PC-3 (cell line): ENCODE measurements at regions not wholly inside any gene's neighbourhood (a gene's known extent, or its start where the extent isn't known, plus 50 kb on each side); places are given as distances from the start of the nearest gene placed in this dataset.
A peak's percentile ranks its signal among the peaks of the same experiment; 100 is the strongest.

Experiments
- ATAC-seq: fragments of 200-7000 bp; cut with Tn5 transposase; 2 replicates; pipeline ENCODE4 v1.9.1; 2020; ENCODE audit warnings: mild to moderate bottlenecking, moderate library complexity
- BruUV-seq: library from RNA; stranded (reverse); fragments of 400-500 nt; replicated peaks from 2 replicates; lab custom pipeline; 2021; lab: Mats Ljungman, UMichigan
- CTCF ChIA-PET: fragments of 300-600 bp; sonication (Branson Sonifier 250); formaldehyde crosslinking; loops from one replicate; lab custom pipeline; 2022; ENCODE audit warnings: antibody characterized with exemption; lab: Charles Lee
- POLR2A ChIA-PET: fragments of 300-600 bp; sonication (Branson Sonifier 250); formaldehyde crosslinking; loops from one replicate; lab custom pipeline; 2022; ENCODE audit warnings: antibody characterized with exemption; ENCODE audit not compliant: unreplicated experiment; lab: Charles Lee
- DNase-seq: peaks from one replicate; pipeline ENCODE4 v3.0.0-alpha.2; 2015
- H2AFZ ChIP-seq: fragments of 300-600 bp; sonication (generic); 2 replicates; pipeline ENCODE4 v1.6.0; 2016; ENCODE audit warnings: antibody characterized with exemption, low read length
- H3F3A ChIP-seq: fragments of 300-600 bp; sonication (generic); one replicate; pipeline ENCODE4 v1.6.0; 2017; ENCODE audit warnings: antibody characterized with exemption, low read length, control low read depth, mild to moderate bottlenecking; ENCODE audit not compliant: unreplicated experiment
- H3K27ac ChIP-seq: fragments of 300-600 bp; sonication (generic); 2 replicates; pipeline ENCODE4 v1.5.1; 2016; ENCODE audit warnings: mild to moderate bottlenecking, low read length
- H3K27me3 ChIP-seq: fragments of 300-600 bp; sonication (generic); 2 replicates; pipeline ENCODE4 v1.6.1; 2016; ENCODE audit warnings: low read length, mixed read lengths
- H3K36me3 ChIP-seq: fragments of 300-600 bp; sonication (generic); 2 replicates; pipeline ENCODE4 v1.6.1; 2016; ENCODE audit warnings: low read depth, mixed run types, low read length, mixed read lengths
- H3K4me1 ChIP-seq: fragments of 300-600 bp; sonication (generic); 2 replicates; pipeline ENCODE4 v1.5.1; 2016; ENCODE audit warnings: low read length; ENCODE audit not compliant: insufficient read depth
- H3K4me2 ChIP-seq: fragments of 300-600 bp; sonication (generic); 2 replicates; pipeline ENCODE4 v1.6.0; 2016; ENCODE audit warnings: low read length
- H3K4me3 ChIP-seq: fragments of 300-600 bp; sonication (generic); 2 replicates; pipeline ENCODE4 v1.5.1; 2016; ENCODE audit warnings: mild to moderate bottlenecking, low read length, mixed read lengths
- H3K79me2 ChIP-seq: fragments of 300-600 bp; sonication (generic); 2 replicates; pipeline ENCODE4 v1.6.1; 2017; ENCODE audit warnings: low read length, mixed read lengths
- H3K9ac ChIP-seq: fragments of 300-600 bp; sonication (generic); 2 replicates; pipeline ENCODE4 v1.6.0; 2016; ENCODE audit warnings: mild to moderate bottlenecking, low read length
- H3K9me2 ChIP-seq: fragments of 300-600 bp; sonication (generic); replicated peaks from 2 replicates; pipeline ENCODE4 v1.6.1; 2016; ENCODE audit warnings: mixed run types, low read length, mixed read lengths
- H3K9me3 ChIP-seq: fragments of 300-600 bp; sonication (generic); 2 replicates; pipeline ENCODE4 v1.6.1; 2016; ENCODE audit warnings: low read length, mixed read lengths
- H4K20me1 ChIP-seq: fragments of 300-600 bp; sonication (generic); 2 replicates; pipeline ENCODE4 v1.6.1; 2016; ENCODE audit warnings: low read length, mixed read lengths
- CTCF ChIP-seq: fragments of 300-600 bp; sonication (generic); conservative IDR thresholded peaks from 2 replicates; pipeline ENCODE4 v1.5.1; 2017; ENCODE audit warnings: antibody characterized with exemption, low read depth, mild to moderate bottlenecking, low read length
- EZH2 ChIP-seq: fragments of 300-600 bp; sonication (generic); IDR thresholded peaks from one replicate; pipeline ENCODE4 v1.6.1; 2017; ENCODE audit warnings: antibody characterized with exemption, mild to moderate bottlenecking, low read length; ENCODE audit not compliant: unreplicated experiment
- EZH2phosphoT487 ChIP-seq: fragments of 300-600 bp; sonication (generic); IDR thresholded peaks from 2 replicates; pipeline ENCODE4 v1.6.1; 2018; ENCODE audit warnings: mild to moderate bottlenecking, antibody characterized with exemption, low read length, borderline replicate concordance
- intact Hi-C: fragments of 100-400 bp; cut with micrococcal nuclease; formaldehyde crosslinking; loops from 2 replicates; pipeline ENCODE4 v1.9.0; 2023

DNA sequence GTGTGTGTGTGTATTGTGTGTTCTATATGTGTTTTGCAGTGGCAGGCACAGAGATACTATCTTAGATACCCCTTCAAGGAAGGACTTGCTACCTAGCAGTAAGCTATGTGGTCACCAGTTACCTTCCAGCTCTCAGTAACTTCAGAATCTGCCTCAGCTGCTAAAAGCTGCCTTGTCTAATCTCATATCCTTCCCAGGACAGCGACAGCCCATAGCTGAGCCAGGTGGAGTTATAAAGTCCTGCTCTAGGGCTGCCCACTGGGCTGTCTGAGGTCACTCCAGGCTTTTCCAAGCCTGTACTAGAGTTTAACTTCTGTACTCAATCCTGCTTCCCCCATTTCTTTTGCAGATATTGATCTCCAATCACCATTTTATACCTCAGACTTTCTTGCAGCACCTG is 942.6 kb downstream of the GALC start:
- H3K9ac ChIP-seq: no peak overlapping the region
- DNase-seq: no peak
- H3K79me2 ChIP-seq: no peaks in the 10 kb centered on the region
- no peak for ATAC-seq
- no peaks in the 10 kb centered on the region for H3K36me3 ChIP-seq
- no peak overlapping the region for H3K4me2 ChIP-seq
- H3K9me3 ChIP-seq: peaks cover 6% of the 10 kb centered on the region; the same call in 1 of the 2 replicates
- ChIA-PET POLR2A (no interaction called here), CTCF (no interaction called here)
- H3K27me3 ChIP-seq: no peaks in the 10 kb centered on the region
- H3F3A ChIP-seq: no peaks in the 10 kb centered on the region
- no TSS peak for BruUV-seq
- no peaks in the 10 kb centered on the region for H3K4me1 ChIP-seq
- no peaks in the 10 kb centered on the region for H4K20me1 ChIP-seq
- H2AFZ ChIP-seq: no peak overlapping the region
- no peak overlapping the region for H3K27ac ChIP-seq
- no peaks in the 10 kb centered on the region for H3K9me2 ChIP-seq
- TF ChIP-seq EZH2 (no peak), EZH2phosphoT487 (no peak), CTCF (no peak)
- intact Hi-C loops: no loop called here
- no peak overlapping the region for H3K4me3 ChIP-seq

- no peak overlapping the region for H3K4me3 ChIP-seq
- H3F3A ChIP-seq: no peaks in the 10 kb centered on the region
- H3K36me3 ChIP-seq: no peaks in the 10 kb centered on the region
- no peak overlapping the region for H2AFZ ChIP-seq
- H3K4me1 ChIP-seq: no peaks in the 10 kb centered on the region
- TF ChIP-seq CTCF (peak; percentile 54; the same call in 1 of the 2 replicates), EZH2phosphoT487 (no peak)
- no peak overlapping the region for H3K27ac ChIP-seq
- no TSS peak for BruUV-seq
- no peaks in the 10 kb centered on the region for H3K27me3 ChIP-seq
- no peaks in the 10 kb centered on the region for H4K20me1 ChIP-seq
- no peaks in the 10 kb centered on the region for H3K79me2 ChIP-seq
- no peaks in the 10 kb centered on the region for H3K9me2 ChIP-seq
- intact Hi-C loops: no loop called here
- ATAC-seq (no peak), DNase-seq (peak; percentile 60)
- ChIA-PET CTCF (no interaction called here), POLR2A (no interaction called here)
- no peak overlapping the region for H3K9ac ChIP-seq
- peaks cover 6% of the 10 kb centered on the region; the same call in 1 of the 2 replicates for H3K9me3 ChIP-seq
- H3K4me2 ChIP-seq: no peak overlapping the region
Observed at GRCh38 chr14:87049950-87050349, 943.0 kb downstream of the GALC start.

DNA sequence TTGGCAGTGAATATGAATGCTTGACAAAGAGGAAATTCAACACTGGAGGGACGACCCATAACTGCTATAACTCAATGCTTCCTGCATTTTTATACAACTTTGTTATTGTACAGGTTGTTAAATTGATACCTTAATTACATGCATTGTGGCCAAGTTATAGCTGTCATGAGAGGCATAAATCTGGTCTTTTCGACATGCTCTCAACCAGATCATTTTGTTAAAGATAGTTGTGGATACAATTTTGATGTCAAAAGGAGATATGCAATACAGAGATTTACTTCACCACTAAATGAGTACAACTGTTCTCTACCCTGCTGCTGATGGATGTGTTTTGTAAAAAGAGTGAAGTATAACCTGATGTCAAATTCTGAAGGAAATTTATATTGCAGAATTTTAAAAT is 946.0 kb downstream of the GALC start:
- TF ChIP-seq EZH2 (no peak), CTCF (no peak), EZH2phosphoT487 (no peak)
- no peak for DNase-seq
- no TSS peak for BruUV-seq

More for the DNA sequence above, 946.0 kb downstream of the GALC start:
- H3K9me2 ChIP-seq: no peaks in the 10 kb centered on the region
- H2AFZ ChIP-seq: no peak overlapping the region
- H3F3A ChIP-seq: no peaks in the 10 kb centered on the region
- no peak overlapping the region for H3K9ac ChIP-seq
- H3K36me3 ChIP-seq: no peaks in the 10 kb centered on the region
- no peak overlapping the region for H3K4me2 ChIP-seq
- no peak overlapping the region for H3K4me3 ChIP-seq
- POLR2A ChIA-PET: no interaction called here
- no peaks in the 10 kb centered on the region for H3K79me2 ChIP-seq
- H3K27me3 ChIP-seq: no peaks in the 10 kb centered on the region
- H3K4me1 ChIP-seq: no peaks in the 10 kb centered on the region
- peaks cover 16% of the 10 kb centered on the region; the same call in 1 of the 2 replicates for H3K9me3 ChIP-seq
- CTCF ChIA-PET: no interaction called here
- H4K20me1 ChIP-seq: no peaks in the 10 kb centered on the region
- no peak for ATAC-seq
- intact Hi-C loops: no loop called here
- no peak overlapping the region for H3K27ac ChIP-seq
